Mammary epithelial cell (primary cell): ENCODE measurements at regions not wholly inside any gene's neighbourhood (a gene's known extent, or its start where the extent isn't known, plus 50 kb on each side); places are given as distances from the start of the nearest gene placed in this dataset.

ENCODE experiments used
- CTCF ChIP-seq, 2 donors: IDR thresholded peaks in 1 of 2; conservative IDR thresholded peaks in 1 of 2; 2 replicates each; pipeline ENCODE4 v1.5.1; 2011 to 2012; ENCODE audit warnings: inconsistent platforms in 2 of 2, low read length in 2 of 2, mild to moderate bottlenecking in 2 of 2, control low read depth in 1 of 2, low read depth in 1 of 2; ENCODE audit not compliant: insufficient read depth in 1 of 2; ENCODE audit errors: extremely low read depth in 1 of 2
- EZH2 ChIP-seq: IDR thresholded peaks from 2 replicates; pipeline ENCODE4 v1.6.1; 2012; ENCODE audit warnings: low read length, inconsistent platforms, borderline replicate concordance

GRCh38 chr1:177665935-177666334 lies 303.9 kb downstream of the SEC16B start:
- no peak for TF ChIP-seq CTCF (conservative IDR thresholded peaks at IDR 0.05 in 1 of 2, IDR thresholded peaks at IDR 0.05 in 1 of 2; ENCODE audit: extremely low read depth in 1 of 2, insufficient read depth in 1 of 2, low read depth in 1 of 2, low read length in 2 of 2)
- TF ChIP-seq EZH2 = no peak
